CD14-positive monocyte (primary cell): ENCODE measurements at regions not wholly inside any gene's neighbourhood (a gene's known extent, or its start where the extent isn't known, plus 50 kb on each side); places are given as distances from the start of the nearest gene placed in this dataset.

ENCODE experiments used
- DNase-seq, 3 donors: peaks; one replicate each; pipeline ENCODE4 v3.0.0-alpha.2; 2011 to 2022
- H2AFZ ChIP-seq: 2 replicates; pipeline ENCODE4 v1.6.0; 2012; ENCODE audit warnings: mild to moderate bottlenecking, low read depth, low read length, inconsistent platforms; ENCODE audit not compliant: insufficient read depth, poor library complexity, severe bottlenecking
- H3K27ac ChIP-seq, 2 donors: 1 replicate in 1 of 2; 2 replicates in 1 of 2; pipeline ENCODE4 v1.5.1; 2012 to 2013; ENCODE audit warnings: low read length in 2 of 2, control low read depth in 1 of 2, inconsistent platforms in 1 of 2, low read depth in 1 of 2, mild to moderate bottlenecking in 1 of 2
- H3K27me3 ChIP-seq, 2 donors: one replicate each; pipeline versions ENCODE4 v1.6.0 to v1.6.1; 2011 to 2013; ENCODE audit warnings: low read length in 2 of 2; ENCODE audit not compliant: control insufficient read depth in 2 of 2, insufficient read depth in 2 of 2
- H3K36me3 ChIP-seq, 2 donors: replicated peaks in 1 of 2; 1 replicate in 1 of 2; 2 replicates in 1 of 2; pipeline versions ENCODE4 v1.5.1 to v1.6.1; 2012 to 2013; ENCODE audit warnings: low read length in 2 of 2, control low read depth in 1 of 2, inconsistent platforms in 1 of 2, mild to moderate bottlenecking in 1 of 2; ENCODE audit not compliant: insufficient read depth in 2 of 2, control insufficient read depth in 1 of 2
- H3K4me1 ChIP-seq, 2 donors: 1 replicate in 1 of 2; 2 replicates in 1 of 2; pipeline versions ENCODE4 v1.5.1 to v1.6.1; 2012 to 2013; ENCODE audit warnings: low read length in 2 of 2, control low read depth in 1 of 2, inconsistent platforms in 1 of 2, mild to moderate bottlenecking in 1 of 2, moderate library complexity in 1 of 2; ENCODE audit not compliant: insufficient read depth in 2 of 2, control insufficient read depth in 1 of 2
- H3K4me2 ChIP-seq: replicated peaks from 2 replicates; pipeline ENCODE3; 2012; ENCODE audit warnings: low read length, moderate library complexity, mild to moderate bottlenecking; ENCODE audit not compliant: poor library complexity, severe bottlenecking; ENCODE audit errors: extremely low read depth
- H3K4me3 ChIP-seq, 3 experiments: fragments of 200-600 bp in 1 of 3; sonication (generic) in 1 of 3; replicated peaks in 1 of 3; 1 replicate in 2 of 3; 2 replicates in 1 of 3; pipeline ENCODE4 v1.5.1; 2011 to 2013; ENCODE audit warnings: low read length in 3 of 3, mild to moderate bottlenecking in 3 of 3, control low read depth in 2 of 3, low read depth in 2 of 3, inconsistent platforms in 1 of 3, moderate library complexity in 1 of 3
- H3K79me2 ChIP-seq: 2 replicates; pipeline ENCODE4 v1.6.0; 2012; ENCODE audit warnings: mild to moderate bottlenecking, control low read depth, inconsistent platforms, low read length, moderate library complexity; ENCODE audit not compliant: insufficient read depth
- H3K9ac ChIP-seq: 2 replicates; pipeline ENCODE4 v1.6.0; 2017; ENCODE audit warnings: low read length, mild to moderate bottlenecking; ENCODE audit not compliant: insufficient read depth, poor library complexity, severe bottlenecking
- H3K9me3 ChIP-seq, 2 donors: replicated peaks in 1 of 2; 1 replicate in 1 of 2; 2 replicates in 1 of 2; pipeline versions ENCODE4 v1.5.1 to v1.6.1; 2012 to 2013; ENCODE audit warnings: low read length in 2 of 2, control low read depth in 1 of 2; ENCODE audit not compliant: control insufficient read depth in 1 of 2, insufficient read depth in 1 of 2
- H4K20me1 ChIP-seq: 2 replicates; pipeline ENCODE4 v1.6.0; 2012; ENCODE audit warnings: mild to moderate bottlenecking, low read length, control low read depth, moderate library complexity; ENCODE audit not compliant: insufficient read depth
- H3K27ac Mint-ChIP-seq, 7 donors: one replicate each; pipeline ENCODE4 v1.8.0; 2020; ENCODE audit warnings: mild to moderate bottlenecking in 7 of 7, mixed read lengths in 7 of 7, moderate library complexity in 6 of 7, inconsistent platforms in 2 of 7
- H3K27me3 Mint-ChIP-seq, 3 donors: one replicate each; pipeline ENCODE4 v1.8.0; 2021 to 2022; ENCODE audit warnings: low read depth in 3 of 3, mild to moderate bottlenecking in 3 of 3, mixed read lengths in 3 of 3, moderate library complexity in 3 of 3, inconsistent platforms in 1 of 3
- H3K36me3 Mint-ChIP-seq, 2 donors: one replicate each; pipeline ENCODE4 v1.8.0; 2020; ENCODE audit warnings: mixed read lengths in 2 of 2, inconsistent platforms in 1 of 2, mild to moderate bottlenecking in 1 of 2
- H3K4me1 Mint-ChIP-seq: one replicate; pipeline ENCODE4 v1.8.0; 2020; ENCODE audit warnings: mild to moderate bottlenecking, mixed read lengths
- H3K4me3 Mint-ChIP-seq, 2 donors: one replicate each; pipeline ENCODE4 v1.8.0; 2020; ENCODE audit warnings: mild to moderate bottlenecking in 2 of 2, mixed read lengths in 2 of 2, moderate library complexity in 1 of 2
- H3K9me3 Mint-ChIP-seq, 7 donors: one replicate each; pipeline ENCODE4 v1.8.0; 2020 to 2022; ENCODE audit warnings: mixed read lengths in 7 of 7, mild to moderate bottlenecking in 6 of 7, moderate library complexity in 6 of 7, inconsistent platforms in 2 of 7
- CTCF ChIP-seq: fragments of 200-600 bp; IDR thresholded peaks from one replicate; pipeline ENCODE4 v1.8.0; 2022; ENCODE audit warnings: antibody characterized with exemption, mild to moderate bottlenecking
- WGBS: methylation state at CpG from one replicate; pipeline ENCODE4 v1.1.5; 2013; ENCODE audit warnings: missing lambda C conversion rate; ENCODE audit not compliant: insufficient coverage; 5-methylcytosine and 5-hydroxymethylcytosine counted together
- intact Hi-C, 2 donors: fragments of 100-400 bp; cut with micrococcal nuclease; formaldehyde crosslinking; loops; one replicate each; pipeline versions ENCODE4 v1.15.0 to v1.15.1; 2023

- intact Hi-C loops: no loop called here
- peaks cover 12% of the 10 kb centered on the region for H3K4me1 Mint-ChIP-seq
- no peak overlapping the region for H3K27ac Mint-ChIP-seq
- H3K4me2 ChIP-seq: no peak overlapping the region
- peaks cover 0 to 2% of the 10 kb centered on the region in 2 donors for H3K27me3 ChIP-seq
- no peaks in the 10 kb centered on the region for H4K20me1 ChIP-seq
- H3K36me3 ChIP-seq: no peaks in the 10 kb centered on the region
- WGBS: 73% methylated on average over 1 of the region's 5 CpGs
- no peaks in the 10 kb centered on the region for H3K36me3 Mint-ChIP-seq
- no peak overlapping the region for H3K27ac ChIP-seq
- no peak overlapping the region for H2AFZ ChIP-seq
- H3K27me3 Mint-ChIP-seq: peaks cover under 1 to 3% (median 1%) of the 10 kb centered on the region in 3 donors
- H3K9me3 ChIP-seq: peaks cover 5 to 9% of the 10 kb centered on the region in 2 donors
- H3K9me3 Mint-ChIP-seq: peaks cover 0 to 7% (median 0%) of the 10 kb centered on the region in 7 donors
- H3K9ac ChIP-seq: no peak overlapping the region
- H3K4me3 ChIP-seq: no peak overlapping the region
- no peak for DNase-seq
- no peak for TF ChIP-seq CTCF
- no peak overlapping the region for H3K4me3 Mint-ChIP-seq
- H3K79me2 ChIP-seq: no peaks in the 10 kb centered on the region
- peaks cover 12 to 17% of the 10 kb centered on the region in 2 donors for H3K4me1 ChIP-seq
Observed at GRCh38 chr10:118392761-118393160, 50.6 kb upstream of the FAM204A start.
